HFF-Myc (cell line): ENCODE measurements at regions not wholly inside any gene's neighbourhood (a gene's known extent, or its start where the extent isn't known, plus 50 kb on each side); places are given as distances from the start of the nearest gene placed in this dataset.

Experiments
- DNase-seq: peaks from one replicate; pipeline ENCODE4 v3.0.0-alpha.2; 2011; ENCODE audit warnings: low read depth; ENCODE audit errors: extremely low read depth
- H3K4me3 ChIP-seq: replicated peaks from 2 replicates; pipeline ENCODE4 v1.5.1; 2011; ENCODE audit warnings: low read depth, mild to moderate bottlenecking, control low read depth, low read length
- CTCF ChIP-seq: IDR thresholded peaks from 2 replicates; pipeline ENCODE4 v1.5.1; 2012; ENCODE audit warnings: mild to moderate bottlenecking, low read depth, low read length, control low read depth; ENCODE audit errors: missing control alignments

GRCh38 chr14:53444677-53445312 lies 291.7 kb upstream of the DDHD1 start:
- no peak for DNase-seq
- H3K4me3 ChIP-seq, result no peak overlapping the region
- no peak for TF ChIP-seq CTCF

- no peak for TF ChIP-seq CTCF
- no peak for DNase-seq
- H3K4me3 ChIP-seq, result no peak overlapping the region
Observed at GRCh38 chr14:53441789-53442188, 288.7 kb upstream of the DDHD1 start.

- TF ChIP-seq CTCF, result no peak
- no peak overlapping the region for H3K4me3 ChIP-seq
- DNase-seq, result no peak
Observed at GRCh38 chr14:53437858-53438257, 284.7 kb upstream of the DDHD1 start.

- no peak overlapping the region for H3K4me3 ChIP-seq
- DNase-seq, result no peak
- peak; percentile 59 for TF ChIP-seq CTCF
Observed at GRCh38 chr14:53432378-53432802, 279.3 kb upstream of the DDHD1 start.

GRCh38 chr14:53430870-53431269 lies 277.7 kb upstream of the DDHD1 start:
- no peak overlapping the region for H3K4me3 ChIP-seq
- no peak for TF ChIP-seq CTCF
- no peak for DNase-seq

GRCh38 chr14:53412819-53413675 lies 259.9 kb upstream of the DDHD1 start:
- DNase-seq, result no peak
- H3K4me3 ChIP-seq, result no peak overlapping the region
- TF ChIP-seq CTCF, result peak; percentile 63
